ENCODE measurements at regions not wholly inside any gene's neighbourhood (a gene's known extent, or its start where the extent isn't known, plus 50 kb on each side); places are given as distances from the start of the nearest gene placed in this dataset.
A peak's percentile ranks its signal among the peaks of the same experiment; 100 is the strongest.

DNA sequence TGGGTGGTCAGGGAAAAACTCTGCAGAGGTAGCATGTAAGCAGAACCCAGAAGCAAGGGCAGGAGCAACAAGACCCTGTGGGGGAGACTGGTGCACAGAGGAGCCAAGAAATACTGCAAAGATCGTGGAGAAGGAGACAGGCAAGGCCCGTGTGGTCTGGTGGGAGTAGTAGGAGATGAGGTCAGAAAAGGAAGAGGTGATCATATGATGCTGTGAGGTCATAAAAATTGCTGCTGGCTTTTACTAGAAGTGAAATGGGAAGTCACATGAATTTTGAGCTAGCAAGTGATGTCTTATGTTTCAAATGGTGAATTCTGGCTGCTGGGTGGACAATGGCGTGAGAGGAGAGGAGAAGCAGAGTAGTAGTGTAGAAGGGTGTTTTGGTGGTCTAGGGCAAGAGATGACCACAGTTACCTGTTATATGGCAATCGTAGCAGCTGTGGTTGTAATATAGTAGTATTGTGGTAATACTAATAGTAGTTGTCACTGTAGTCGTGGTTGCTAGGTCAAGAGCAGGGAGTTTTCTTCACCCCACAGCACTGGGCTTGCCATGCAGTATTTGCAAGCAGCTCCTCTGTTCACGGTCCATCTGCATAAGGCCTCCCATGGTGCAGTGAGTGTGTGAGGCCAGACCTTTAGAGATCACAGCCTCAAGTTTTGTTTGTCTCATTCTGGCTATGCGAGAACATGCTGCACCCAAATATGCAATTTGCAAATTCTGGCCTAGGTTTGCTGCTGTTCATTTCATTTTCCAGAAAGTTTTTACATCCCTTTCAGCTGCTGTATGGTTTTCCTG is 205.0 kb downstream of the TSHZ3 start (continued):
- TF ChIP-seq GATA3 (IDR thresholded peaks at IDR 0.05; ENCODE audit: borderline replicate concordance) = no peak

DNA sequence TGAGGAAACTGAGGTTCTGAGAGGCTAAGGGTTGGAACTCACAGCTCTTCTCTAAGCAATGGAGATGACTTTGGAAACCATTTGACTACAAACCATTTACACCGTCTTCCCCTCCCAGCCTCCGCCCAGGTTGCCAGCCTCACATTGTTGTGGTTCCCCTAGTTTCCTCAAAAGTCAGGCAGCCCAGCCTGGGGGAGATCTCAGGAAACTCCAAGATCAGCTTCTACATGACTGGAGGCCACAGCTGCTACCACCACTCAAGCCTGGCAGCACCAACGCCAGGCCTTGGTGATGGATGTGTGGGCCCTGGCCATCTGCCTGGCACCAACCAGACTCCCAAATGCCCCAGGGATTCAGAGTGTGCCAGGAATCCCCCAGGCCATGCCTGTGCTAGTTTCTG is 207.9 kb downstream of the TSHZ3 start:
- ChIA-PET POLR2A (no interaction called here), CTCF (interaction anchor here (1.0 to 1.5 kb wide), 3 partner anchors 26 to 136 kb away, joined by 3 read pairs; no protein-coding TSS in a partner anchor)
- peaks cover 4% of the 10 kb centered on the region; the same call in 2 of the 3 replicates for H3K9me3 ChIP-seq
- no peak for ATAC-seq
- WGBS (ENCODE audit: missing lambda C conversion rate) = 63% methylated on average over 3 of the region's 3 CpGs
- no peak for FAIRE-seq
- no peak for DNase-seq (ENCODE audit: low read depth in 1 of 2, low spot score in 1 of 2)
- H3K4me3 ChIP-seq = no peak overlapping the region
- peaks cover 21% of the 10 kb centered on the region for H3K4me1 ChIP-seq
- peak overlapping the region in 1 of 2 experiments; percentile 44; a peak in 2 of 6 replicates for H3K27ac ChIP-seq
- TF ChIP-seq MYC (IDR thresholded peaks at IDR 0.05; ENCODE audit: borderline replicate concordance, low read length) = no peak
- no peak for TF ChIP-seq EHMT2 (IDR thresholded peaks at IDR 0.05; ENCODE audit: low read depth)
- TF ChIP-seq POLR2AphosphoS2 (conservative IDR thresholded peaks at IDR 0.05; ENCODE audit: low read length) = no peak
- TF ChIP-seq JUNB (IDR thresholded peaks at IDR 0.05) = no peak
- TF ChIP-seq POLR2A (IDR thresholded peaks at IDR 0.05; ENCODE audit: low read length) = no peak
- TF ChIP-seq, protein P1, sequence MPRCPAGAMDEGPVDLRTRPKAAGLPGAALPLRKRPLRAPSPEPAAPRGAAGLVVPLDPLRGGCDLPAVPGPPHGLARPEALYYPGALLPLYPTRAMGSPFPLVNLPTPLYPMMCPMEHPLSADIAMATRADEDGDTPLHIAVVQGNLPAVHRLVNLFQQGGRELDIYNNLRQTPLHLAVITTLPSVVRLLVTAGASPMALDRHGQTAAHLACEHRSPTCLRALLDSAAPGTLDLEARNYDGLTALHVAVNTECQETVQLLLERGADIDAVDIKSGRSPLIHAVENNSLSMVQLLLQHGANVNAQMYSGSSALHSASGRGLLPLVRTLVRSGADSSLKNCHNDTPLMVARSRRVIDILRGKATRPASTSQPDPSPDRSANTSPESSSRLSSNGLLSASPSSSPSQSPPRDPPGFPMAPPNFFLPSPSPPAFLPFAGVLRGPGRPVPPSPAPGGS (IDR thresholded peaks at IDR 0.05) = no peak
- no peak for TF ChIP-seq RAD21 (conservative IDR thresholded peaks at IDR 0.05 in 1 of 2, IDR thresholded peaks at IDR 0.05 in 1 of 2)
- H3K4me2 ChIP-seq = no peak overlapping the region; the same call in 2 of the 3 replicates

DNA sequence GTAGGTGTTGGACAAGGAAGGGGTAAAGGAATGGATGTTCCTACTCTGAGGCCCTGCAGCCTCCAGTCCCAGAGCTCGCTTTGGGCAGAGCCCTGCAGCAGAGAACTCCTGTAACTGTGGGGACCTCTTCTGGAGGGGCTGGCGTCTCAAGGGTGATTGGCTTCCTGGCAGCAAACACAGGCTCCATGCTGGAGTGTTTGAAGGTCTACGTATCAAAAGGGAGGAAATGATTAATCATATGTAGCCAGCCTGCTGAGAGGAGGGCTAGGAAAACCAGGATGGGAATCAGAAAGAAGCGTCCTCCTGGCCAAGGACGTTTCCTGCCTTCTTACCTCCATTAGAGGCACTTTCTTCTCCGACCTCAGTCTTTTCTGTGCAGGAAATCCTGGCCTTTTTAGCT is 208.5 kb downstream of the TSHZ3 start:
- Histone ChIP-seq H3K4me1 (peaks cover 21% of the 10 kb centered on the region), H3K27ac (peak overlapping the region in 1 of 2 experiments; percentile 44; a peak in 3 of 6 replicates), H3K9me3 (peaks cover 9% of the 10 kb centered on the region; the same call in 2 of the 3 replicates), H3K4me3 (no peak overlapping the region), H3K4me2 (peak overlapping the region; percentile 28)
- 14% methylated on average over 6 of the region's 6 CpGs for WGBS (ENCODE audit: missing lambda C conversion rate)
- CTCF ChIA-PET = interaction anchor here (1.0 to 1.5 kb wide), 2 partner anchors 26 to 136 kb away, joined by 3 read pairs; no protein-coding TSS in a partner anchor
- FAIRE-seq (no peak), ATAC-seq (peak; percentile 27 to 66; a peak in 4 of 6 replicates), DNase-seq (ENCODE audit: low read depth in 1 of 2, low spot score in 1 of 2) (peak in 1 of 2 experiments; percentile 17)
- POLR2A ChIA-PET = no interaction called here
- TF ChIP-seq, protein P1 (IDR thresholded peaks at IDR 0.05) = no peak
- TF ChIP-seq SREBF2 (IDR thresholded peaks at IDR 0.05) = no peak
- no peak for TF ChIP-seq HDAC2 (IDR thresholded peaks at IDR 0.05)
- TF ChIP-seq RAD21 (conservative IDR thresholded peaks at IDR 0.05 in 1 of 2, IDR thresholded peaks at IDR 0.05 in 1 of 2) = 0 out of 5 replicates have a peak, but pooled peaks of 1 of the 2 experiments have one; percentile 16

DNA sequence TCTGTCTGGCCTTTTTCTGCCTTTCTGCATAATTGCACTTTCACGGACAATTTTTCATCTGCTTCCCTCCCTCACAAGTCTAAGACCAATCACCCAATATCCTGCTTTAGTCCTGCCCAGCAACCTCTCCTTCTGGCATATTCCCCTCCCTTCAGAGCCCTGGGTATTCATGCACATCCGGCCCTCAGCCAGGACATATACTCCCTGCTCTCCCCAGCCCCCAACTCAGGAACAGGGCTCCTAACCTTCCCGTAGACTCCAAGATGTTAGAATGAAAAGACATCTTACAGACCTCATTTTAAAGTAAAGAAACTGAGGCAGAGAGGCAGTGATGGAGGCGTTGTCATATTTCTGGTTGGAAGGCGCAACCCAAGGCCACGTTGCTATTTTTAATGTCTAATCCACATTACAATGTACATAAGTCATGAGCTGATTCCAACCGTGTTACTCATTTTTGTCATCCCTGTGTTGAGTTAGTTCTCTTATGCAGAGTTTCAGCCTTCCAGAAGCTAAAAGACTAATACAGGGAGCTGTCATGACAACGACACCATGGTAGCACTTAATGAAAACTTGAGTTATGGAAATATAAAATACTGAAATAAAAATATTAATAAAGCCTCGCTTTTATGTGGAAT is 209.2 kb downstream of the TSHZ3 start:
- TF ChIP-seq POLR2A (IDR thresholded peaks at IDR 0.05; ENCODE audit: low read length) = no peak
- no peak for TF ChIP-seq ZFP36 (IDR thresholded peaks at IDR 0.05; ENCODE audit: borderline replicate concordance, partially characterized antibody)
- TF ChIP-seq, protein P2, sequence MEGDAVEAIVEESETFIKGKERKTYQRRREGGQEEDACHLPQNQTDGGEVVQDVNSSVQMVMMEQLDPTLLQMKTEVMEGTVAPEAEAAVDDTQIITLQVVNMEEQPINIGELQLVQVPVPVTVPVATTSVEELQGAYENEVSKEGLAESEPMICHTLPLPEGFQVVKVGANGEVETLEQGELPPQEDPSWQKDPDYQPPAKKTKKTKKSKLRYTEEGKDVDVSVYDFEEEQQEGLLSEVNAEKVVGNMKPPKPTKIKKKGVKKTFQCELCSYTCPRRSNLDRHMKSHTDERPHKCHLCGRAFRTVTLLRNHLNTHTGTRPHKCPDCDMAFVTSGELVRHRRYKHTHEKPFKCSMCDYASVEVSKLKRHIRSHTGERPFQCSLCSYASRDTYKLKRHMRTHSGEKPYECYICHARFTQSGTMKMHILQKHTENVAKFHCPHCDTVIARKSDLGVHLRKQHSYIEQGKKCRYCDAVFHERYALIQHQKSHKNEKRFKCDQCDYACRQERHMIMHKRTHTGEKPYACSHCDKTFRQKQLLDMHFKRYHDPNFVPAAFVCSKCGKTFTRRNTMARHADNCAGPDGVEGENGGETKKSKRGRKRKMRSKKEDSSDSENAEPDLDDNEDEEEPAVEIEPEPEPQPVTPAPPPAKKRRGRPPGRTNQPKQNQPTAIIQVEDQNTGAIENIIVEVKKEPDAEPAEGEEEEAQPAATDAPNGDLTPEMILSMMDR (IDR thresholded peaks at IDR 0.05) = no peak
- TF ChIP-seq ZC3H11A (IDR thresholded peaks at IDR 0.05) = no peak
- no peak for TF ChIP-seq MYC (IDR thresholded peaks at IDR 0.05; ENCODE audit: borderline replicate concordance, low read length)
- TF ChIP-seq NPAS2 (CRISPR knock-in tag; IDR thresholded peaks at IDR 0.05; ENCODE audit: borderline replicate concordance) = no peak
- TF ChIP-seq HOXB13 (CRISPR knock-in tag; IDR thresholded peaks at IDR 0.05; ENCODE audit: low read depth) = no peak
- TF ChIP-seq ZNF302 (CRISPR knock-in tag; IDR thresholded peaks at IDR 0.05) = no peak
- TF ChIP-seq FOSL2 (IDR thresholded peaks at IDR 0.05) = no peak
- peak; percentile 36; the same call in 1 of the 2 replicates for TF ChIP-seq FOSL2 (CRISPR knock-in tag; IDR thresholded peaks at IDR 0.05)
- TF ChIP-seq, protein P1 (IDR thresholded peaks at IDR 0.05) = no peak
- peak; percentile 26; the same call in 1 of the 2 replicates for TF ChIP-seq JUNB (IDR thresholded peaks at IDR 0.05)
- TF ChIP-seq NFE2L2 (conservative IDR thresholded peaks at IDR 0.05; ENCODE audit: low read length) = no peak
- CTCF ChIA-PET = no interaction called here
- Histone ChIP-seq H3K4me3 (no peak overlapping the region), H3K27ac (peak overlapping the region in 1 of 2 experiments; percentile 44; a peak in 3 of 6 replicates), H3K4me2 (peak overlapping the region; percentile 28), H3K4me1 (peaks cover 21% of the 10 kb centered on the region), H3K9me3 (peaks cover 9% of the 10 kb centered on the region; the same call in 2 of the 3 replicates)
- POLR2A ChIA-PET = interaction anchor here (0.5 kb wide), 1 partner anchor 840 kb away, joined by 3 read pairs; no protein-coding TSS in a partner anchor
- FAIRE-seq (peak; percentile 61), ATAC-seq (peak; percentile 69 to 72; a peak in 4 of 6 replicates), DNase-seq (ENCODE audit: low read depth in 1 of 2, low spot score in 1 of 2) (peak in 1 of 2 experiments; percentile 37)
- 17% methylated on average over 9 of the region's 9 CpGs for WGBS (ENCODE audit: missing lambda C conversion rate)
